IMR-90 (cell line): ENCODE measurements at regions not wholly inside any gene's neighbourhood (a gene's known extent, or its start where the extent isn't known, plus 50 kb on each side); places are given as distances from the start of the nearest gene placed in this dataset.

ENCODE experiments used
- ATAC-seq: fragments of 200-7000 bp; cut with Tn5 transposase; 2 replicates; pipeline ENCODE4 v1.9.1; 2020; ENCODE audit warnings: low read depth, mild to moderate bottlenecking, moderate library complexity
- BruUV-seq: library from RNA; stranded (reverse); fragments of 400-500 nt; replicated peaks from 2 replicates; lab custom pipeline; 2021; lab: Mats Ljungman, UMichigan
- CTCF ChIA-PET: fragments of 300-600 bp; formaldehyde crosslinking; extraction: SDS; loops from one replicate; lab custom pipeline; 2021; ENCODE audit warnings: antibody characterized with exemption; lab: Yijun Ruan, JAX
- POLR2A ChIA-PET: fragments of 300-600 bp; sonication (Branson Sonifier 250); formaldehyde crosslinking; loops from one replicate; lab custom pipeline; 2022; ENCODE audit warnings: antibody characterized with exemption; ENCODE audit not compliant: unreplicated experiment; lab: Charles Lee
- DNase-seq: peaks from one replicate; pipeline ENCODE4 v3.0.0; 2013
- H2AFZ ChIP-seq: replicated peaks from 2 replicates; pipeline ENCODE3; 2013; ENCODE audit warnings: low read length, mild to moderate bottlenecking; ENCODE audit not compliant: poor library complexity
- H2AK5ac ChIP-seq: 2 replicates; pipeline ENCODE4 v1.6.1; 2013; ENCODE audit warnings: low read depth, low read length, inconsistent platforms
- H2AK9ac ChIP-seq: replicated peaks from 2 replicates; pipeline ENCODE3; 2013; ENCODE audit warnings: mild to moderate bottlenecking, low read depth, low read length, moderate library complexity; ENCODE audit not compliant: poor library complexity
- H2BK120ac ChIP-seq: 2 replicates; pipeline ENCODE4 v1.6.1; 2013; ENCODE audit warnings: low read depth, low read length, inconsistent platforms
- H2BK15ac ChIP-seq: 3 replicates; pipeline ENCODE4 v1.6.1; 2013; ENCODE audit warnings: low read depth, low read length, inconsistent platforms
- H2BK20ac ChIP-seq: 2 replicates; pipeline ENCODE4 v1.6.1; 2013; ENCODE audit warnings: low read depth, mild to moderate bottlenecking, inconsistent platforms, low read length, moderate library complexity
- H2BK5ac ChIP-seq: 2 replicates; pipeline ENCODE4 v1.6.1; 2013; ENCODE audit warnings: mild to moderate bottlenecking, low read depth, low read length, inconsistent platforms; ENCODE audit not compliant: poor library complexity, severe bottlenecking
- H3K14ac ChIP-seq: replicated peaks from 2 replicates; pipeline ENCODE4 v1.6.1; 2013; ENCODE audit warnings: low read depth, low read length, inconsistent platforms
- H3K18ac ChIP-seq: 2 replicates; pipeline ENCODE4 v1.6.1; 2013; ENCODE audit warnings: low read depth, low read length, control low read depth
- H3K23ac ChIP-seq: 2 replicates; pipeline ENCODE4 v1.6.1; 2013; ENCODE audit warnings: low read depth, low read length, inconsistent platforms
- H3K27ac ChIP-seq: 2 replicates; pipeline ENCODE4 v1.5.1; 2013; ENCODE audit warnings: mild to moderate bottlenecking, control low read depth, low read length; ENCODE audit not compliant: insufficient read depth
- H3K27me3 ChIP-seq: 2 replicates; pipeline ENCODE4 v1.6.1; 2013; ENCODE audit warnings: low read length; ENCODE audit not compliant: control insufficient read depth, insufficient read depth
- H3K36me3 ChIP-seq: 2 replicates; pipeline ENCODE4 v1.6.1; 2013; ENCODE audit warnings: low read length, mixed read lengths; ENCODE audit not compliant: control insufficient read depth, insufficient read depth
- H3K4ac ChIP-seq: 2 replicates; pipeline ENCODE4 v1.6.1; 2013; ENCODE audit warnings: low read depth, low read length, inconsistent platforms
- H3K4me1 ChIP-seq: 2 replicates; pipeline ENCODE4 v1.6.1; 2013; ENCODE audit warnings: low read length, mixed read lengths; ENCODE audit not compliant: control insufficient read depth, insufficient read depth
- H3K4me2 ChIP-seq: 2 replicates; pipeline ENCODE4 v1.6.1; 2013; ENCODE audit warnings: low read depth, mild to moderate bottlenecking, control low read depth, low read length, moderate library complexity
- H3K4me3 ChIP-seq: 2 replicates; pipeline ENCODE4 v1.5.1; 2013; ENCODE audit warnings: low read depth, mild to moderate bottlenecking, control low read depth, low read length, moderate library complexity; ENCODE audit not compliant: insufficient read depth
- H3K56ac ChIP-seq: 2 replicates; pipeline ENCODE4 v1.6.1; 2013; ENCODE audit warnings: low read length, inconsistent platforms; ENCODE audit not compliant: insufficient read depth; ENCODE audit errors: extremely low read depth
- H3K79me1 ChIP-seq, 2 experiments: 2 replicates each; pipeline ENCODE4 v1.6.1; 2013; ENCODE audit warnings: low read length in 2 of 2, inconsistent platforms in 1 of 2, low read depth in 1 of 2
- H3K9ac ChIP-seq: 2 replicates; pipeline ENCODE4 v1.6.1; 2013; ENCODE audit warnings: low read depth, low read length, control low read depth
- H3K9me1 ChIP-seq: 2 replicates; pipeline ENCODE4 v1.6.1; 2013; ENCODE audit warnings: low read length, inconsistent platforms; ENCODE audit not compliant: insufficient read depth
- H3K9me3 ChIP-seq: 2 replicates; pipeline ENCODE4 v1.6.1; 2013; ENCODE audit warnings: low read length; ENCODE audit not compliant: control insufficient read depth, insufficient read depth
- H4K20me1 ChIP-seq: 2 replicates; pipeline ENCODE4 v1.6.1; 2013; ENCODE audit warnings: low read length, inconsistent platforms; ENCODE audit not compliant: insufficient read depth
- H4K5ac ChIP-seq: 2 replicates; pipeline ENCODE4 v1.6.1; 2013; ENCODE audit warnings: mild to moderate bottlenecking, low read depth, low read length, control low read depth
- H4K8ac ChIP-seq, 2 experiments: 2 replicates each; pipeline ENCODE4 v1.6.1; 2013; ENCODE audit warnings: low read depth in 2 of 2, low read length in 2 of 2, control low read depth in 1 of 2, inconsistent platforms in 1 of 2
- H4K91ac ChIP-seq: 2 replicates; pipeline ENCODE4 v1.6.1; 2013; ENCODE audit warnings: low read depth, low read length, inconsistent platforms; ENCODE audit not compliant: insufficient read depth
- CEBPB ChIP-seq: IDR thresholded peaks from 2 replicates; pipeline ENCODE4 v1.6.1; 2012; ENCODE audit warnings: low read depth, low read length, improper control_type of control experiment
- CTCF ChIP-seq: conservative IDR thresholded peaks from 2 replicates; pipeline ENCODE4 v1.5.1; 2012; ENCODE audit warnings: mild to moderate bottlenecking, low read depth, low read length, improper control_type of control experiment
- MAFK ChIP-seq: IDR thresholded peaks from 2 replicates; pipeline ENCODE4 v1.6.1; 2012; ENCODE audit warnings: low read depth, low read length, improper control_type of control experiment
- MAZ ChIP-seq: IDR thresholded peaks from 2 replicates; pipeline ENCODE4 v1.6.1; 2012; ENCODE audit warnings: low read depth, mild to moderate bottlenecking, low read length, improper control_type of control experiment, moderate library complexity, borderline replicate concordance
- MXI1 ChIP-seq: IDR thresholded peaks from 2 replicates; pipeline ENCODE4 v1.6.1; 2012; ENCODE audit warnings: low read depth, mild to moderate bottlenecking, low read length, moderate library complexity, borderline replicate concordance
- NFE2L2 ChIP-seq: fragments of 150-350 bp; IDR thresholded peaks from 2 replicates; pipeline ENCODE4 v1.6.1; 2016; ENCODE audit warnings: low read depth, mild to moderate bottlenecking, low read length
- POLR2A ChIP-seq: IDR thresholded peaks from 2 replicates; pipeline ENCODE4 v1.6.1; 2012; ENCODE audit warnings: mild to moderate bottlenecking, low read depth, low read length
- RAD21 ChIP-seq: IDR thresholded peaks from 2 replicates; pipeline ENCODE4 v1.6.1; 2012; ENCODE audit warnings: low read length, improper control_type of control experiment
- RCOR1 ChIP-seq: IDR thresholded peaks from 2 replicates; pipeline ENCODE4 v1.6.1; 2012; ENCODE audit warnings: mild to moderate bottlenecking, low read length, improper control_type of control experiment; ENCODE audit not compliant: insufficient replicate concordance
- RFX5 ChIP-seq: IDR thresholded peaks from 2 replicates; pipeline ENCODE4 v1.8.0; 2012; ENCODE audit warnings: low read depth, mild to moderate bottlenecking, low read length, moderate library complexity
- SMC3 ChIP-seq: fragments of 150-350 bp; IDR thresholded peaks from 2 replicates; pipeline ENCODE4 v1.6.1; 2016; ENCODE audit warnings: low read depth, mild to moderate bottlenecking, antibody characterized with exemption, low read length, moderate library complexity
- USF2 ChIP-seq: fragments of 150-350 bp; IDR thresholded peaks from 2 replicates; pipeline ENCODE4 v1.6.1; 2017; ENCODE audit warnings: mild to moderate bottlenecking, antibody characterized with exemption, low read length, low read depth
- WGBS, 2 experiments: methylation state at CpG; one replicate each; pipeline versions ENCODE4 v1.1.5 to v1.1.7; 2013; ENCODE audit warnings: missing lambda C conversion rate in 2 of 2; ENCODE audit not compliant: insufficient read length in 1 of 2; ENCODE audit errors: extremely low coverage in 2 of 2; 5-methylcytosine and 5-hydroxymethylcytosine counted together
- dilution Hi-C: fragments of 300-500 bp; cut with HindIII; formaldehyde crosslinking; loops from one replicate; pipeline ENCODE4 v1.14.3; 2018; ENCODE audit warnings: low sequenced_read_pairs; ENCODE audit not compliant: unreplicated experiment
- in situ Hi-C: fragments of 300-500 bp; cut with MboI; formaldehyde crosslinking; loops from 3 replicates; pipeline ENCODE4 v1.14.3; 2019; ENCODE audit warnings: low sequenced_read_pairs, inconsistent platforms, mixed read lengths
- intact Hi-C: fragments of 100-400 bp; cut with micrococcal nuclease; formaldehyde crosslinking; loops from 2 replicates; pipeline ENCODE4 v1.10.0; 2022

- ATAC-seq: no peak
- intact Hi-C loops: no loop called here
- dilution Hi-C loops: no loop called here
Observed at GRCh38 chrX:6885396-6885795, 262.1 kb upstream of the STS start.

More at GRCh38 chrX:6885396-6885795, 262.1 kb upstream of the STS start:
- H2AK9ac ChIP-seq: no peak overlapping the region
- no peak overlapping the region for H4K8ac ChIP-seq
- no peak overlapping the region for H2AFZ ChIP-seq
- no peak overlapping the region for H3K9ac ChIP-seq
- POLR2A ChIA-PET: no interaction called here
- no peak overlapping the region for H3K4me2 ChIP-seq
- no peak overlapping the region for H3K4ac ChIP-seq
- no peaks in the 10 kb centered on the region for H3K27me3 ChIP-seq
- H3K9me3 ChIP-seq: peaks cover 7% of the 10 kb centered on the region; the same call in 1 of the 2 replicates
- TF ChIP-seq RAD21 (no peak), USF2 (no peak), NFE2L2 (no peak), CTCF (no peak), CEBPB (no peak), RCOR1 (no peak), RFX5 (no peak), SMC3 (no peak), MAZ (no peak), MXI1 (no peak), MAFK (no peak), POLR2A (no peak)
- H2AK5ac ChIP-seq: no peak overlapping the region
- BruUV-seq: no TSS peak
- no peak overlapping the region for H2BK20ac ChIP-seq
- WGBS, 2 experiments: no CpG with 5 or more reads among the region's 2 CpGs
- H3K4me1 ChIP-seq: no peaks in the 10 kb centered on the region
- H3K4me3 ChIP-seq: no peak overlapping the region
- H3K36me3 ChIP-seq: no peaks in the 10 kb centered on the region
- H4K5ac ChIP-seq: no peak overlapping the region
- H3K9me1 ChIP-seq: no peaks in the 10 kb centered on the region
- H3K18ac ChIP-seq: no peak overlapping the region
- no peak overlapping the region for H2BK120ac ChIP-seq
- in situ Hi-C loops: no loop called here
- no peaks in the 10 kb centered on the region for H4K20me1 ChIP-seq
- no peak overlapping the region for H3K23ac ChIP-seq
- CTCF ChIA-PET: no interaction called here
- H3K56ac ChIP-seq: no peak overlapping the region
- no peaks in the 10 kb centered on the region for H3K79me1 ChIP-seq
- H2BK5ac ChIP-seq: no peak overlapping the region
- H2BK15ac ChIP-seq: no peak overlapping the region
- H4K91ac ChIP-seq: no peak overlapping the region
- H3K27ac ChIP-seq: no peak overlapping the region
- no peak for DNase-seq
- H3K14ac ChIP-seq: no peak overlapping the region
